GM19025 (cell line): ENCODE measurements at regions not wholly inside any gene's neighbourhood (a gene's known extent, or its start where the extent isn't known, plus 50 kb on each side); places are given as distances from the start of the nearest gene placed in this dataset.
"Not testable (repeated sequence)": the region's sequence is repeated elsewhere in the genome, so short reads cannot be mapped to it uniquely, and the experiment has no call there.

ENCODE experiments used
- ATAC-seq: cut with Tn5 transposase; IDR thresholded peaks from one replicate; pipeline ENCODE4 v1.9.1; 2021; ENCODE audit warnings: mild to moderate bottlenecking, low read depth, moderate library complexity; ENCODE audit not compliant: unreplicated experiment

DNA sequence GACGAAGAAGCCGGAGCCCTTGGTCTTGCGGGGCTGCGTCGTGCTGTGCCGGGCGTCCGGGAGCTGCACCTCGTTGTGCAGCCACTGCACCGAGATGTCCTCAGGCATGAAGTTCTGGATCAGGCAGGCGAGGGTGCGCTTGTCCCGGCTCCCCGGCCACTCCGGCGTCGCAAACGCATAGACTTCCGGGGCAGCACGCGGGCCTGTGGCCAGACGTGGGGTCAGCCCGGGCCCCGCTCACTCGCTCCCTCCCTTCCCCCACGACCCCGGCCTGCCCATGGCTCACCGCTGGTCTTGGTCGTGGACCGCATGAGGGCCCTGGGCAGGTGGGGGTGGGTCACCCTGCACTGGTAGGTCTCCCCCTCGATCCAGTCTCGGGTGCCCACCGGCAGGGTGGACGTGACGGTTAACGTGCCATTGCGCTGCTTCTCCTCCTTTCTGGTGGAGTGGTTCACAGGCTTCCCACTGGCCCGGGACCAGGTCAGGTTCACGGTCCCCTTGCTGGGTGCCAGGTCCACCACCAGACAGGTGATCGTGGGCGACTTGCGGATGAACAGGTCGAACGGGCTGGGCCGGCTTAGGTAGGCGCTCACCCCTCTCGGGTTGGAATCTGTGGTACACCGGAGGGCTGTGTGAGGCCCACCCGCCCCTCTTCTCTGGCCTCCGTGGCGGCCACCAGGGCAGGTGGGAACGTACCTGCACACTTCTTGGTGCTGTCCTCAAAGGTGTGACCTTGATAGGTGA is 74.0 kb downstream of the TMEM121 start:
- not testable (repeated sequence) for ATAC-seq

DNA sequence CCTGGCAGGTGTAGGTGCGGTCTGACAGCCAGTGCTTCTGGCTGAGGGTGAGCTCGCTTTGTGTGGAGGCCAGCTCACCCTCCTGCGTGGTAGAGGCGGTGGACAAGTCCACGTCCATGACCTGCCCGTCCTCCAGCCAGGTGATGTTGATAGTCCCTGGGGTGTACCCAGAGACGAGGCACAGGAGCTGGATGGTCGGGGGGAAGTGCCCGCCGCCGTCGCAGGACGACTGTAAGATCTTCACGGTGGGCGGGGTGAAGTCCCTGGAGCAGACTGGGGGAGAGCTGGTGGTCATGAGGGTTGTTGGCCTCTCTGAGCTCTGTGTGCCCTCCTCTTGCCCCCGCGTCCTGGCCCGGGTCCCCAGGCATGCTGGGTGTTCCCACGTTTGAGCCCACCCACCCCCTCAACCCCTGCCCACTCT is 74.6 kb downstream of the TMEM121 start:
- no peak for ATAC-seq

DNA sequence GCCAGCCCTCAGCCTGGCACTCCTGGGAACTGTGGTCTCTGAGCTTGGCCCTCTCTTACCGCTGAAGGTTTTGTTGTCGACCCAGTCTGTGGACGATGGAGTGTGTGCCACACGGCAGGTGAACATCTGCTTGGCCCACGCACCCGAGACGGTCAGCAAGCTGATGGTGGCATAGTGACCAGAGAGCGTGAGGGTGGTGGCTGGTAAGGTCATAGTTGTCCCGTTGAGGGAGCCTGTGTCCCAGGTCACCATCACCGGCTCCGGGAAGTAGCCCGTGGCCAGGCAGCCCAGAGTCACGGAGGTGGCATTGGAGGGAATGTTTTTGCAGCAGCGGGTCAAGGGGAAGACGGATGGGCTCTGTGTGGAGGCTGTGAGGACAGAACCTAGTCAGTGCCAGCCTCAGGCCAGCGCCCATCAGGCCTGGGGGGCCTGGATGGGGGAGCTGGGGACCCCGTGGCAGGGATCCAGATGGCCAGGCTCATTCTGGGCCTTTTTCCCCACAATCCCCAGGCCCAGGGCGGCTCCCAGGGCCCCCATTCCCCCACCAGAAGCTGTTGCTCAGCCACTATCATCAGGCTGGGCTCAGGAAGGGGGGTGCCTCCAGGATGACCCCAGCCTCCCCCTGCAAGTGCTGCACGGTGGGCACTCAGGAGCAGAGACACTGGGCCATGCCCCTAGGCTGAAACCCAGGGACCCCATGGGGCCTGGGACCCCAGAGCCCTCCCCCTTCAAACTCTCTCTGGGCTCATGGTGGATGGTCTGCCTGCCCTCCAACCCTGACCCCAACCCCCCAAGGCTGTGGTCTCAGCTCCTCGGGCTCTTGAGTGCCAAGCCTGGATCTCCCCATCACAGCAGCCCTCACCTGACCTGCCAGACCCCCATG is 75.2 kb downstream of the TMEM121 start:
- ATAC-seq, result no peak

DNA sequence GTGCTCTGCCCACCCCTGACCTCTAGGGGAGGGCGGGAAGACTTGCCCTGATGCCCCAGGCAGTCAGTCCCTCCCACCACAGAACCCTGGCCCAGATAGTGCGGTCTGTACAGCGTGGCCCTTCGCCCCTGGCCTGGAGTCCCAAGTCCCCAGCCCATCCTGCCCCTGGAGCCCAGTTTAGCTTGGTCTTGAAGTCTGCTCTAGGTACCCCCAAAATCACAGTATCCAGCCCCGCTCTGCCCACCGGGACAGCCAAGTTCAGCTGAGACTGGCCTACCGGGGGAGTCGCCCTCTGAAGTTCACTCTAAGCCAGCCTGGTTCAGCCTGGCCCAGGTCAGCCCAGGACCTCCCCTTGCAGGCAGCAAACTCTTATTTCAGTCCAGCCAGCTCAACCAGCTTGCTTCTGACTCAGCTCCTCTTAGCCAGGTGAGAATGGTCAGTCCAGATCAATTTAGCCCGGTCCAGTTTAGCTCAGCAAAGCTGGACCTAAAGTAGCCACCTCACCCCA is 75.9 kb downstream of the TMEM121 start:
- no peak for ATAC-seq

DNA sequence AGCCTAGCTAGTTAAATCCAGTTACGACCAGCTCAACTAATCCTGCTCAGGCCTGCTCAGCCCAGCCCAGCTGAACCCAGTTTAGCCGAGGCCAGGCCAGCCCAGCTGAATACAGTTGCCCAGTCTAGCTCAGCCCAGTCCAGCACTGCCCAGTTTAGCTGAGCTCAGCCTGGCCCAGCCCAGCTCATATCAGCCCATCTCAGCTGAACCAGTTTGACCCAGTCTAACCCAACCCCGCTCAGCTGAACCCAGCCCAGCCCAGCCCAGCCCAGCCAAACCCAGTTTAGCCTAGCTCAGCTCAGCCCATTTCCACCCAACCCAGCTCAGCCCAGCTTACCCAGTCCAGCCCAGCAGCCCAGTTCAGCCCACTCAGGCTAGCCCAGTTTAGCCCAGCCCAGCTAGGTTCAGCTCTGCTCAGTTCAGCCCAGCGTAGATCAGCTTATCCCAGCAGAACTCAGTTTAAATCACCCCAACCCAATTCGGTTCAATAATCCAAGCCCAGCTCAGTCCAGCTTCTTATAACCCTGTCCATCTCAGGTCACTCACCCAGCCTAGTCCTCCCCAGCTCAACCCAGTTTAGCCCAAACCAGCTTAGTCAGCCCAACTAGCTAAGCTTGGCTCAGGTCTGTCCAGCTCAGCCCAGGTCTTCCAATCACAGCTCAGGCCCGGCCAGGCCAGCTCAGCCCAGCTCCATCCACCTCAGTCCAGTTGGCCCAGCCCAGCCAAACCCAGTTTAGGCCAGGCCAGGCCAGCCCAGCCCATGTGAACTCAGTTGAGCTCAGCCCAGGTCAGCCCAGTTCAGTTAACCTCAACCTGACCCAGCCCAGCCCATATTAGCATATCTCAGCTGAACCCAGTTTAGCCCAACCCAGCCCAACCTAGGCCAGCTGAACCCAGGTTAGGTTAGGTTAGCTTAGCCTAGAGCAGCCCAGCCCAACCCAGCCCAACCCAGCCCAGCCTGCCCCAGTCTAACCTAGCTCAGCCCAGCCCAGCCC is 76.7 kb downstream of the TMEM121 start:
- no peak for ATAC-seq

DNA sequence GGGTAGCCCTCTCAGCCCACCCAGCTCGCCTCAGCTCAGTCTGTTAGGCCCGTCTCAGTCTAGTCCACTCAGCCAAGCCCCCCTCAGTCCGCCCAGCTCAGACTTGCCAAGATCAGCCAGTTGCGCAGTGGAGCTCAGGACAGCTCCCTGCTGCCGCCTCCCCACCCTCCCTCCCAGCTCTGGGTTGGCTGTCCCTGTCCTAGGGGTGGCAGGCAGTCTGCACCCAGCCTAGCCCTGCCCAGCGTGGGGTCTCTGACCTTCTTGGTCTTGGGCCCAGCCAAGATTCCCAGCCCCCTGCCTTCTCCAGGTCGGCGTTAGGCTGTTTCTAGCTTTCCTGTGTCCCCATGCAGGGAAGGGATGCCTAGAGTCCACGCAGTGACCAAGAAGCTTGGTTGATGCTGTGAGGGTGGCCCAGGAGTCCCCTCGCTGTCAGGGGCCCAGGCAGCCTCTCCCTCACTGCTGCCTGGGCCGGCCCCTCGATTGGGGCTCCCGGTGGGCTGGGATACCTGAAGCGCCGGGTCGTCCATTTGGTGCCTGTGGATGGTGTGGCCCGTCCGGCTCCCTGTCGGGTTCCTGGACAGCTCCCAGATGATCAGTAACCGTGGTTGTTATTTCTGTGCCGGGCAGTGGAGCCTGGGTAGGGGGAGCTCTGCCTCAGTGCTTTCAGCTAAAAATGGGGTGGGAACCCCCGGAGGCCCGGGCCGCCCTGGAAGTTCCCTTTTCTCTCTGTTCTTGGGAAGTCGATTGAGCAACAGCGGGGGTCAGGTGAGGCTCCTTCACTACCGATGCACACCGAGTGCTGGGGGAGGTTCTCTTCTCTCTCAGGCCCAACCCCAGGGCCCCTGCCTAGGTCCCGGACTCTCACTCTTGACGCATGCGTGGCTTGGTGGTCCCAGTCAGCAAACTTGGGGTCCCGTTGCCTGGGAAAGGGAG is 78.4 kb downstream of the TMEM121 start:
- ATAC-seq, result not testable (repeated sequence)

DNA sequence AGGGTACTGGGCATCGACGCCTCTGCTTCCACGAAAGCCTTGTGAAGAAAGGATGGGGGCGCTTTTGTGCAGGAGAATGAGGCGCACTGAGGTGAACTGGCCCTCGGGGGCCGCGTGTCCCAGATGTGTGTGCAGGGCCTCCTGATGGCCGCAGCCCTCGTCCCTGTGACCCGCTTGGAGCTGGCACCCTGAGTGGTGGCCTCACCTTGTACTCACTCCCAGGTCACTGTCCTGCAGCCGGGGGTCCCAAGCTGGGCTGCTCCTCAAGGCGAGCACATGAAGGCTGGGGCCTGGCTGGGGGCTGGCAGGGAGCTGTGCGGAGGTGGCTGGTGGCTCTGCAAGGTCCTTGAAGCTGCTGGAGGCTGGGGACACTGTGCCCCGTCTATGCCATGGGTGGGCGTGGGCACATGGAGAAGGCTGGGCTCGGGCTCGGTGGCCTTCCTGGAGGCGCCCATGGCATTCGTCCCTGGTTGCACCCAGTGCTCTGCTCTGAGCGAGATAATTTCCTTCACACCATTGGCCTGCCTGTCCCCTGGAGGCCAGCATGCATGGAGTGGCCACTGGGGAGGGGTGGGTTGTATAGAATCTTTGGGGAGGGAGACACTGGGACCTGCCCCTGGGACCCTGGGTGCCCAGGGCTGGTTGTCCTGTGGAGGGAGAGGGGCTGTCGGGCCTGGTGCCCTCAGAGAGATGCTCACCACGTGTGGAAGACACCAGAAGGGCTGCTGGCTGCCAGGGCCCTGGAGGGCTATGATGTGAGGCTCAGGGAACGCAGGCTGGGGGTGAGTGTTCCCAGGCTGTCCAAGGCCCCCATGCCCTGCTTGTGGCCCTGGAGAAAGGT is 79.3 kb downstream of the TMEM121 start:
- no peak for ATAC-seq

DNA sequence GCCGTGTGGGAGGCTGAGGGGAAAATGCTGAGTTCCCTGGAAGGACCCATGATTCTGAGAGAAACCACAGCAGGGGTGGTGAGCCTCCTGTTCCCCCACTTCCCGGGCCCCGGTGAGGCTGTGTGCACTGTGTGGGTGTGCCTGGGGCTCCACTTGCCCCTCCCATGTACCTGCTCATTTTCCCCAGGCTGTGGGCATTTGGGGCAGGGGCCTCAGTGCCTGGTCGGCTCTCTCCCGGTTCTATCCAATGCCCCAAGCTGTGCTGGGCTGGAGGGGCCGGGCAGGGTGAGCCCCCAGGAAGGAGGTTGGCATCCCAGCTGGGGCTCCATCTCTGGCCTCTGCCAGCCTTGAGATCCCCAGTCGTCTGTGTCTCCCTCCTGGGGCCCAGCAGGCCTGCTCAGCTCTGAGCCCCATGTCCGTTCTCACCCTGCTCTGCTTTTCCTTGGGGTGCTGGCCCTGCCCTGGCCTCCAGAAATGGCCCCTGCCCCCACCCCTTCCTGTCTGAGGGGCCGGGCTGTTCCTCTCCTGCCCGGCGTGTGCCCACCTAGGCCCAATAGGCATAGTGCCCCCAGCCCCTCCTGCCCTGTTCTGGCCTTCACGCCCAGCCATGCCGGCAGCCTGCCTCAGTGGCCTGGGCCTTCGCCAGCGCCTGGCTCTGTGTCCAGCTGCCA is 80.1 kb downstream of the TMEM121 start:
- not testable (repeated sequence) for ATAC-seq

DNA sequence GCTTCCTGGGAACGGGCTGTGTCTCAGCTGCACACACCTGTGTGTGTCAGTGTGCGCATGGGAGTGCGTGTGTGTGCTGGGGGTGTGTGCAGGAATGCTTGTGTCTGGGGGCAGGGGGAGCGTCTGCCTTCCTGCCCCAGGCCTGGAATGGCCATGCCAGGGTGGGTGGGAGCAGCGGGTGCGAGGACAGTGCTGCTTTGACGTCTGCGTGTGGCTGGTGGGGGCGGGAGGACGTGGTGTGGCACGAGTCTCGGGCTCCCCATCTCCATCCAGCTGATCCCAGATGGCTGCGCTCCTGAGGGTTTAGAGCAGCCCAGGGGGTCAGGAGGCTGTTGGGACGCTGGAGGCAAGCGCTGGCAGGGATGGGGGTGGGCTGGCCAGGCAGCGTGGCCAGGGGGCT is 80.6 kb downstream of the TMEM121 start:
- ATAC-seq, result not testable (repeated sequence)

DNA sequence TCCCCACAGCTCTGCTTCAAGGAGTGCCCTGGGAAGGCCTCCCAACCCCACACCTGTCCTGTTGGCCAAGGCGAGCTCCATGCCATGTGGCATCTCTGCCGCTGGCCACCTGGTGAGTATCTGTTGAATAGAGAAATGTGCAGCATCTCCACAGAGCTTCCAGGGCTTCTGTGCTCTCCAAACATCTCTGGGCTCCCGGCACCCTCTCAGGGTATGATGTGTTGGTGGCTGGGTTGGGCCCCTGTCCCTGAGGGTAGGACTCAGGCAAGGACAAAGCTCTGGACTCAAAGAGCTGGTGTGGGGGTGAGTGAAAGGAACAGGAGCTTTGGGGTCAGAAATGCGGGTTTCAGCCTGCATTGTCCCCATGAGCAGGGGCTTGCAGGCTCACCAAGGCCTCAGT is 88.6 kb downstream of the TMEM121 start:
- ATAC-seq, result not testable (repeated sequence)

DNA sequence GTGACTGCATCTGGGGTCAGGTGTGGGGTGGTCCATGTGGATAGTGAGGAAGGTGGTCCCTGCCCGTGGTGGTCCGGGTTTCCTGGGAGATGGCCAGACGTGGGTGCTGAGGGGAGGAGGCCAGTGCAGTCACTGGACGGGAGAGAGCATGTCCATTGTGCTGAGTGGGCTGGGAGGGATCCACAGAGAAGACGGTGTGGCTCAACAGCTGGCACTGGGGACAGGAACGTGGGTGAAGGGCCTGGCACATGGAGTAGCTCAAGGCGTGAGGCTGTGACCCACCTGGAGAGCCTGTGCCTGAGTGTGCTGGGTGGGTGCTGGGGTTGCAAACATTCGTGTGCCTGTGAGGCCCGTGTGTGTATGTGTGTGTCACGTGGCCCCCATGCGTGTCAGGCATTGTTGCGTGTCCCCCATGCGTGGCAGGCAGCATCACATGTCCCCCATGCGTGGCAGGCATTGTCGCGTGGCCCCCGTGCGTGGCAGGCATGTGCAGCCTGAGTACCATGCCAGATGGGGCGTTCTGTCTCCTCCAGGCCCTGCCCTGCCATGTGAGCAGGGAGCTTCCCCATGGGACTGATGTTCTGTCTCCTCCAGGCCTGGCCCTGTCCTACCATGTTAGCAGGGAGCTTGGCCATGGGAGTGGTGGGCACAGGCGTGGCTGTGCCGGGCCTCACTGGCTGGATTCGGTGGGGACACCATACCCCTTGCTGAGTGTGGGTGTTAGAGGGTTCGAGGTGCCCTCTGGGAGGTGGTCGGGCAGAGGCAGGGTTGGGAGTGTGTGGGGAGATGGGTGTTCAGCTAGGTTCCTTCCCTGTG is 89.8 kb downstream of the TMEM121 start:
- ATAC-seq, result not testable (repeated sequence)

DNA sequence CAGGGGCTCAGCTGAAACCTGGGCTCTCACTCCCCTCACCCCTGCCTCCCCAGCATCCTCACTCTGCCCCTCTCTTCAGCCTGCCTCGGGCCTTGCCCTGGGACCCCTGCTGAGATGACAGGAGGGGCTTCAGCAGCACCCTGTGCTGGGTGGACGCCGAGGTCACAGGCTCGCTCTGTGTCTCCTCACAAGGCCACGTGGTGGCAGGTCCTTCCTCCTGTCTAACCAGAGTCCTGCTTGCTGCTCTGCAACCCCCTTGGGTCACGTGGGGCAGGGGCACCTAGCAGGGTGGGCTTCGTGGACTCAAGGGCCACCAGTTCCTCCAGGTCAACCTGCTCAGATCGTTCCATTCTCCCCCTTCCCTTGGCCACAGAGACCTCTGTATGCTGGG is 90.4 kb downstream of the TMEM121 start:
- ATAC-seq, result no peak

DNA sequence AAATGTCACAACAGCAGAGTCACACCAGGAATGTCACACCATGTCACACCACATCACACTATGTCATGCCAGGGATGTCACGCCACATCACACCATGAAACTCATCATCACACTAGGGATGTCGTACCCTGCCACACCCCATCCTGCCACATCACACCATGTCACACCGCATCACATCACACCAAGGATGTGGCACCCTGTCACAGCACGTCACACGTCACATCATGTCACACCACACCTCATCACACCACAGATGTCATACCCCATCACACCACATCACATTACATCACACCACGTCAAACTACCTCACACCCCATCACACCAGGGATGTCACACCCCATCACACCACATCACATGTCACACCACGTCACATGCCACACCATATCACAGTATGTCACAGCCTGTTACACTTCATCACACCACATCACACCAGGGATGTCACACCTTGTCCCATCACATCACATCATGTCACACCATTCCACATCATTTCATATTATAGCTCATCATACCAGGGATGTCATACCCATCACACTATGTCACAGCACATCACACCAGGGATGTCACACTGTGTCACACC is 90.9 kb downstream of the TMEM121 start:
- ATAC-seq, result no peak

DNA sequence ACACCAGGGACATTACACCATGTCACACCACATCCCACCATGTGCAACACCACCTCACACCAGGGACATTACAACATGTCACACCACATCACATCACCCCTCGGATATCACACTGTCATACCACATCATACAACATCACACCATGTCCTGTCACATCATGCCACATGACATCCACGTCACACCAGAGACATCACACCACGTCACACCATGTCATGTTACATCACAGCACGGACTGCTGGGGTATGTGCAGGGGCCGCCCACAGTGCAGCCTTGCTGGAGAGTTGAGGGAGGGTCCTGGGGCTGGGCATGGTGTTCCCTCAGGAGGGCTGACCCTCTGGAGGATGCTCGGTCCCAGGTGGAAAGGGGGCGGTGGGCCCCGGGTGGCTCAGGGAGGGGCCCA is 91.4 kb downstream of the TMEM121 start:
- not testable (repeated sequence) for ATAC-seq

DNA sequence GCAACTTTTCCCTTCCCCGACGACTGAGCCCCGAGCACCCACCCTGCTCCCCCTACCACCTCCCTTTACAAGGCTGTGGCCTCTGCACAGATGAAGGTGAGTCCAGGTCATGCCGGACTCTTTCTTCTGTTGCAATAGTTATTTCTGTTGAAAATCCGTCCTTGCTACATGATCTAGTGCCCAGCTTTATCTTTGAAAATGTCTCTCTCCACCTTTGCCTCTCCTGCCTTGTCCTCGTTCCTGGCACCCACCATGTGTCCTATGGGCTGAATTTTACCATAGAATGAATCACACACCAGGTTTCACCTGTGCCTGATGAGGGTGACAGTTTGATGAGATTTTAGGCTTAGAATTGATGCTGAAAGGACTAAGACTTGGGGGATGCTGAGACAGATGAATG is 92.9 kb downstream of the TMEM121 start:
- not testable (repeated sequence) for ATAC-seq

DNA sequence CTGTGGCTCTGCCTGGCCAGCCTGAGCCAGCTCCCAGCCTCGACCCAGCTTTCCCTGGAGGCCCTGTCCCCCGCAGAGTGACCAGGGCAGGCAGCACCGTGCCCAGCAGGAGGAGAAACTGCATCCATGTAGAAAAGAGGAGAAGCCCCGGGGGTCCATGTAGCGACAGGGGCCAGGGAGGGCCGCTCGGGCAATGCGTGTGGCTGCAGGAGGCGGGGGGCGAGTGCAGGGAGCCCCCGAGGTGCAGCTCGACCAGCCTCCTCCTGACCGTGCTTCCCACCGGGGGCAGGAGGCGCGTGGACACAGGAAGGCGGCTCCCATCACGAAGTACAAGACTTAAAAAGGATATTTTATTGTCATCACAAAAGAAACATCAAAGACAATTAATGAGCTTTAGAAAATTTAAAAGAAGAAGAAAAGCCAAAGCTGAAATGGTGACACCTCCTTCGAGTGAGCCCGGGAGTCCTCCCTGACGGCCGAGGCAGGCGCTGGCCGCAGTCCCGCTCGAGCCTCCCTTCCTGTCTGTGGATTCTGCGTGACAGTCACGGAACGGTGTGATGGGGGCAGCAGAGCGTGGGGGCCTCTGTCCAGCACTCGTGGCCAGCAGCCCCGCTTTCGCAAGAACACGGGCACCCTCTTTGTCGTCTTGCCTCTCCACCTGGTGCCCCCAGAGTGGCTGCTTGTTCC is 93.9 kb downstream of the TMEM121 start:
- ATAC-seq, result not testable (repeated sequence)
